ENCODE measurements at regions not wholly inside any gene's neighbourhood (a gene's known extent, or its start where the extent isn't known, plus 50 kb on each side); places are given as distances from the start of the nearest gene placed in this dataset.

- TF ChIP-seq CTCF (IDR thresholded peaks at IDR 0.05) (no peak), TAF1 (IDR thresholded peaks at IDR 0.05; ENCODE audit: borderline replicate concordance, low read depth, low read length) (no peak), SIN3A (IDR thresholded peaks at IDR 0.05; ENCODE audit: borderline replicate concordance, low read depth, low read length) (no peak), RCOR1 (IDR thresholded peaks at IDR 0.05; ENCODE audit: low read length) (no peak), EP300 (IDR thresholded peaks at IDR 0.05; ENCODE audit: borderline replicate concordance in 1 of 2, low read depth in 1 of 2, low read length in 1 of 2) (peak in 1 of 2 experiments; percentile 81; a peak in 2 of 4 replicates)
Measured at GRCh38 chr5:58259685-58260152, 200.2 kb downstream of the PLK2 start.
